HG02588 (cell line): ENCODE measurements at regions not wholly inside any gene's neighbourhood (a gene's known extent, or its start where the extent isn't known, plus 50 kb on each side); places are given as distances from the start of the nearest gene placed in this dataset.
"Not testable (repeated sequence)": the region's sequence is repeated elsewhere in the genome, so short reads cannot be mapped to it uniquely, and the experiment has no call there.

Source experiments
- ATAC-seq: cut with Tn5 transposase; IDR thresholded peaks from one replicate; pipeline ENCODE4 v1.9.1; 2021; ENCODE audit warnings: mild to moderate bottlenecking, moderate library complexity; ENCODE audit not compliant: unreplicated experiment

GRCh38 chr7:51428217-51428887, 111.7 kb upstream of the COBL start:
- ATAC-seq = no peak

- no peak for ATAC-seq
These were observed 109.6 kb upstream of the COBL start for GRCh38 chr7:51426163-51426562.

GRCh38 chr7:51409934-51410333, 93.3 kb upstream of the COBL start:
- ATAC-seq = not testable (repeated sequence)

GRCh38 chr7:51397608-51398007, 81.0 kb upstream of the COBL start:
- not testable (repeated sequence) for ATAC-seq

- not testable (repeated sequence) for ATAC-seq
These were observed 76.4 kb upstream of the COBL start for GRCh38 chr7:51393003-51393402.

- ATAC-seq = not testable (repeated sequence)
These were observed 73.3 kb upstream of the COBL start for GRCh38 chr7:51389952-51390351.

- not testable (repeated sequence) for ATAC-seq
These were observed 72.7 kb upstream of the COBL start for GRCh38 chr7:51389216-51389812.

- ATAC-seq = not testable (repeated sequence)
These were observed 71.6 kb upstream of the COBL start for GRCh38 chr7:51388241-51388640.

- not testable (repeated sequence) for ATAC-seq
These were observed 70.4 kb upstream of the COBL start for GRCh38 chr7:51386806-51387568.

GRCh38 chr7:51386184-51386583, 69.6 kb upstream of the COBL start:
- not testable (repeated sequence) for ATAC-seq

- not testable (repeated sequence) for ATAC-seq
These were observed 65.6 kb upstream of the COBL start for GRCh38 chr7:51382243-51382642.

GRCh38 chr7:51376420-51377092, 59.9 kb upstream of the COBL start:
- no peak for ATAC-seq

GRCh38 chr7:51374936-51375335, 58.3 kb upstream of the COBL start:
- no peak for ATAC-seq

- ATAC-seq = not testable (repeated sequence)
These were observed 57.0 kb upstream of the COBL start for GRCh38 chr7:51373607-51374006.

- ATAC-seq = no peak
These were observed 53.1 kb upstream of the COBL start for GRCh38 chr7:51369746-51370145.

GRCh38 chr7:51369228-51369627, 52.6 kb upstream of the COBL start:
- not testable (repeated sequence) for ATAC-seq

GRCh38 chr7:51368334-51368733, 51.7 kb upstream of the COBL start:
- ATAC-seq = no peak

GRCh38 chr7:51367614-51367968, 51.0 kb upstream of the COBL start:
- ATAC-seq = no peak

GRCh38 chr7:51366930-51367613, 50.5 kb upstream of the COBL start:
- ATAC-seq = peak; percentile 61
